DND-41 (cell line): ENCODE measurements at regions not wholly inside any gene's neighbourhood (a gene's known extent, or its start where the extent isn't known, plus 50 kb on each side); places are given as distances from the start of the nearest gene placed in this dataset.

ENCODE experiments used
- ATAC-seq: fragments of 200-7000 bp; cut with Tn5 transposase; 3 replicates; pipeline ENCODE4 v1.9.1; 2021; ENCODE audit warnings: low read depth; ENCODE audit not compliant: insufficient read depth
- DNase-seq: peaks from one replicate; pipeline ENCODE4 v3.0.0-alpha.2; 2020
- H2AFZ ChIP-seq: 2 replicates; pipeline ENCODE4 v1.6.0; 2012; ENCODE audit warnings: low read depth, low read length
- H3K27ac ChIP-seq: 2 replicates; pipeline ENCODE4 v1.5.1; 2012; ENCODE audit warnings: low read length, inconsistent platforms
- H3K27me3 ChIP-seq: fragments of 200-600 bp; sonication (generic); 2 replicates; pipeline ENCODE4 v1.6.0; 2012; ENCODE audit warnings: low read length, mild to moderate bottlenecking, inconsistent platforms; ENCODE audit not compliant: insufficient read depth, poor library complexity
- H3K36me3 ChIP-seq: 2 replicates; pipeline ENCODE4 v1.5.1; 2012; ENCODE audit warnings: low read length, inconsistent platforms; ENCODE audit not compliant: insufficient read depth
- H3K4me1 ChIP-seq: 2 replicates; pipeline ENCODE4 v1.5.1; 2012; ENCODE audit warnings: mild to moderate bottlenecking, low read length; ENCODE audit not compliant: insufficient read depth
- H3K4me2 ChIP-seq: 2 replicates; pipeline ENCODE4 v1.6.0; 2012; ENCODE audit warnings: mild to moderate bottlenecking, moderate library complexity, low read length, inconsistent platforms; ENCODE audit not compliant: insufficient read depth
- H3K4me3 ChIP-seq, 2 experiments: fragments of 200-600 bp in 1 of 2; shearing (Covaris generic) in 1 of 2; 2 replicates each; pipeline ENCODE4 v1.5.1; 2012 to 2016; ENCODE audit warnings: inconsistent platforms in 2 of 2, low read length in 2 of 2, mild to moderate bottlenecking in 2 of 2, low read depth in 1 of 2, moderate library complexity in 1 of 2
- H3K79me2 ChIP-seq: 2 replicates; pipeline ENCODE4 v1.6.0; 2012; ENCODE audit warnings: low read length, inconsistent platforms; ENCODE audit not compliant: insufficient read depth
- H3K9ac ChIP-seq: 2 replicates; pipeline ENCODE4 v1.6.0; 2012; ENCODE audit warnings: low read depth, mild to moderate bottlenecking, inconsistent platforms, low read length, moderate library complexity
- H3K9me3 ChIP-seq: 2 replicates; pipeline ENCODE4 v1.5.1; 2012; ENCODE audit warnings: low read length, moderate library complexity, mild to moderate bottlenecking, inconsistent platforms; ENCODE audit not compliant: insufficient read depth, severe bottlenecking
- H4K20me1 ChIP-seq: 2 replicates; pipeline ENCODE4 v1.6.0; 2012; ENCODE audit warnings: low read length; ENCODE audit not compliant: insufficient read depth
- EZH2 ChIP-seq: IDR thresholded peaks from 3 replicates; pipeline ENCODE4 v1.6.1; 2012; ENCODE audit warnings: borderline replicate concordance, low read depth, mild to moderate bottlenecking, moderate library complexity, low read length, inconsistent platforms; ENCODE audit not compliant: severe bottlenecking
- TF ChIP-seq, protein P1 (sequence below): IDR thresholded peaks from 2 replicates; pipeline ENCODE4 v1.5.1; 2012; ENCODE audit warnings: borderline replicate concordance, low read length, moderate library complexity, mild to moderate bottlenecking; ENCODE audit not compliant: poor library complexity, severe bottlenecking; ENCODE audit errors: extremely low read depth

GRCh38 chr7:115271332-115272235 lies 349.7 kb downstream of the MDFIC start:
- Histone ChIP-seq H3K4me1 (no peaks in the 10 kb centered on the region), H3K4me2 (no peak overlapping the region), H3K4me3 (no peak overlapping the region), H3K27ac (no peak overlapping the region), H4K20me1 (no peaks in the 10 kb centered on the region), H3K36me3 (no peaks in the 10 kb centered on the region), H2AFZ (no peak overlapping the region), H3K9me3 (no peaks in the 10 kb centered on the region), H3K9ac (no peak overlapping the region), H3K27me3 (no peaks in the 10 kb centered on the region), H3K79me2 (no peaks in the 10 kb centered on the region)
- DNase-seq (no peak), ATAC-seq (no peak)
- TF ChIP-seq EZH2: no peak
- TF ChIP-seq, protein P1, sequence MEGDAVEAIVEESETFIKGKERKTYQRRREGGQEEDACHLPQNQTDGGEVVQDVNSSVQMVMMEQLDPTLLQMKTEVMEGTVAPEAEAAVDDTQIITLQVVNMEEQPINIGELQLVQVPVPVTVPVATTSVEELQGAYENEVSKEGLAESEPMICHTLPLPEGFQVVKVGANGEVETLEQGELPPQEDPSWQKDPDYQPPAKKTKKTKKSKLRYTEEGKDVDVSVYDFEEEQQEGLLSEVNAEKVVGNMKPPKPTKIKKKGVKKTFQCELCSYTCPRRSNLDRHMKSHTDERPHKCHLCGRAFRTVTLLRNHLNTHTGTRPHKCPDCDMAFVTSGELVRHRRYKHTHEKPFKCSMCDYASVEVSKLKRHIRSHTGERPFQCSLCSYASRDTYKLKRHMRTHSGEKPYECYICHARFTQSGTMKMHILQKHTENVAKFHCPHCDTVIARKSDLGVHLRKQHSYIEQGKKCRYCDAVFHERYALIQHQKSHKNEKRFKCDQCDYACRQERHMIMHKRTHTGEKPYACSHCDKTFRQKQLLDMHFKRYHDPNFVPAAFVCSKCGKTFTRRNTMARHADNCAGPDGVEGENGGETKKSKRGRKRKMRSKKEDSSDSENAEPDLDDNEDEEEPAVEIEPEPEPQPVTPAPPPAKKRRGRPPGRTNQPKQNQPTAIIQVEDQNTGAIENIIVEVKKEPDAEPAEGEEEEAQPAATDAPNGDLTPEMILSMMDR: no peak

GRCh38 chr7:115269486-115269885 lies 347.6 kb downstream of the MDFIC start:
- Histone ChIP-seq H3K27me3 (no peaks in the 10 kb centered on the region), H2AFZ (no peak overlapping the region), H3K36me3 (no peaks in the 10 kb centered on the region), H3K27ac (no peak overlapping the region), H3K4me3 (no peak overlapping the region), H3K4me1 (no peaks in the 10 kb centered on the region), H4K20me1 (no peaks in the 10 kb centered on the region), H3K9ac (no peak overlapping the region), H3K79me2 (no peaks in the 10 kb centered on the region), H3K4me2 (no peak overlapping the region), H3K9me3 (no peaks in the 10 kb centered on the region)
- DNase-seq (no peak), ATAC-seq (no peak)
- TF ChIP-seq, protein P1: no peak
- TF ChIP-seq EZH2: no peak

DNA sequence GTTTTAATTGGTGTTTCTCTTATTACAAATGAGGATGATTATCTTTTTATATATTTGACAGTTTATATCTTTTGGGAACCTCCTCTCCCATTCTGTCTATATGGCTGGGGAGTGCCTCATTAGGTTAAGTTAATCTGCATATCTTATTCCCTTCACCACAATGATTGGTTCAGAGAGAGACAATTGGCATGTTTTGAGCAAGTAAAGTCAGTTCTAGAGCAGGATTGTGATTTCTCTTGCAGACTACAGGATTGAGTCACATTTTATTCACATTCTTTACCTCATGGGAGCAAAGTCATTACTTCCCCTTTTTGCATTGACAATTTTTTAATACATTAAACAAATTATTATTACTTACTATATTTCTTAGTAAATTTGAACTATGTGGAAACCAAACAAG lies 345.6 kb downstream of the MDFIC start:
- Histone ChIP-seq H4K20me1 (no peaks in the 10 kb centered on the region), H3K79me2 (no peaks in the 10 kb centered on the region), H3K9ac (no peak overlapping the region), H3K27ac (no peak overlapping the region), H3K36me3 (no peaks in the 10 kb centered on the region), H2AFZ (no peak overlapping the region), H3K4me2 (no peak overlapping the region), H3K4me1 (no peaks in the 10 kb centered on the region), H3K4me3 (no peak overlapping the region), H3K9me3 (no peaks in the 10 kb centered on the region), H3K27me3 (no peaks in the 10 kb centered on the region)
- ATAC-seq (no peak), DNase-seq (no peak)
- TF ChIP-seq EZH2: no peak
- TF ChIP-seq, protein P1: no peak
